ENCODE measurements at regions not wholly inside any gene's neighbourhood (a gene's known extent, or its start where the extent isn't known, plus 50 kb on each side); places are given as distances from the start of the nearest gene placed in this dataset.

DNA sequence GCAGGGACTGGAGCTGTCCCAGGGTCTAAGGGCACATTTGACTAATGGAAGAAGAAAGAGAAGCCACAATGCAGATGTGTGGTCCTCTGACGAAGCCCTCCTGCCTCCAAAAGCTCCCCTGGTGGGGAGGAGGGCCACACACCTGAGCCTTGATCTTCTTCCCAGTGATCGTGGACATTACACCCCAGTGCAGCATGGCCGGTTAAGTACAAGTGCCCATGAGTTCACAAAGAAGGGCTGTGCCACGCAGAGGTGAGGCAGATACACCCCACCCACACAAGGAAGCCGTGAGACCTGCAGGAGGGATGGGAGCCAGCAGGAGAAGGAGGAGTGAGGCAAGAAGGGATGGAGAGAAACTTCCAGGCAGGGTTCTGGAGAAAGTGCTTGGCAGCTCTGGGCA is 199.0 kb upstream of the MVB12B start:
- DNase-seq = no peak

DNA sequence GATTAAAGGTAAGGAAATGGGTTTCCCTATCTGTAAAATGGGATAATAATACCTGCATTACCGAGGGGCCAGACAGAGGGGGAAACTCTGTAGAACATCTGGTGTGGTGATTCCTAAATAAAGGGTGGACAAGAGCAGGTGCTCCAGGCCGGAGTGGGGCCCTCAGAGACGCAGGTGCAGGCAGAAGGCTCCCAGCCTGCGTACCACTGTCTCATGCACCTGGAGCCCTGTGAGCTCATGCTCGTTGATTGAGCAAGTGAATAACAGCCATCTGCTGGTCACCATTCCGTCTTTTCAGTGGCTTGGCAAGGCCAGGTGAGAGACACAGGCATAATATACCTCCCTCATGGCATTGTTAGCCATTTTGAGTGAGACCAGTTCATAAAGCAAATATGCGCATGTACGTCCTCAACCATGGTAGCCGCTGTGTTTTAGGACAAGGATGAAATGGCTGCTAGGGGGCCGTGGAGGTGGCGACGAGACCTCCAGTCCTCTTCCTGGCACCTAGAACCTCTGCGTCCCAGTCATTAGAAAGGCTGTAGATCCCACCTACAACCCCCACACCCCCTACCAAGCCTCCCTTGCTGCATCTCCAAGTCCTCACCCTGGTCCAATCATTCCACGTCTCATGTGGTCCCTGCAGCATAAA is 198.0 kb upstream of the MVB12B start:
- no peak for DNase-seq

DNA sequence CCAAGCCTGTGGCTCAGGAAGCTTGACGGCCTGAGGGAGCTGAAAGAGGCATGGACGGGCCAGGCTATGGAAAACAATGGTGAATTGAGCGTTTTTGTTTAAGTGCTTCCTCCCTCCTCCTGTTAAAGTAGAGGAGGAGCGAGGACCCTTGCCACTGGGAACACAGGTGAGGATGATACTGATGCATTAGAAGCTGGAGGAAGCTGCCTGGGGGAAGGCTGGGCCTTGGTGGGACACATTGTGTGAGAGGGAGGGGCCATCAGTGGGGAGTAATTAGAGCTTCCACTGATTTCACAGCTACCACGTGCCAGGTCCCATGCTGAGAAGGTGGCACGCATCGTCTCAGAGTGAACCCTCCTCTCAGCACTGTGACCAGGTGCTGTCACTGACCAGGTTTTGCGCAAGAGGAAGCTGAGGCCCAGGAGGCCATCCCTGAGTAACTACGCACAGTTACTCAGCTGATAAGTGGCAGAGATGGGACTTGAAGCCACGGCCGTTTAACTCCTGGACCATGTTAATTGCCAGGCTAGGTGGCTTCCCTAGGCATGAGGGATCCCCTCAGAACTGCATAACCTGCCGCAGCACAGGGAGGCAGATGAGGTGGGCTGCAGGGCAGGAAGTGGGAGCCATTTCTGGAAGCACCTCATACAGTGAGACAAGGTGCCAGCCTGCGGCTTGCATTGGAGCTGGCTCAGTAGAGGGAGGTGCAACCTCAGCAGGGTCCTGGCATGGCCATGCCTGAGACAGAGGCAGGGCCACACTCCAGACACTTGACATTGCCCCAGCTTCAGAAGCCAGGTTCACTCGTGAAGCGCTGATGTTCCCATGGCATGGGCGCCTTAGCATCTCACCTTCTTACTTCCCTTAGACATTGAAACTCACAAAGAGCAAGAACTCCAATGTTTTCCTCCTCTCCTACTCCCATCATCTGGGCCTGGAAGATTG is 195.3 kb upstream of the MVB12B start:
- DNase-seq = no peak

DNA sequence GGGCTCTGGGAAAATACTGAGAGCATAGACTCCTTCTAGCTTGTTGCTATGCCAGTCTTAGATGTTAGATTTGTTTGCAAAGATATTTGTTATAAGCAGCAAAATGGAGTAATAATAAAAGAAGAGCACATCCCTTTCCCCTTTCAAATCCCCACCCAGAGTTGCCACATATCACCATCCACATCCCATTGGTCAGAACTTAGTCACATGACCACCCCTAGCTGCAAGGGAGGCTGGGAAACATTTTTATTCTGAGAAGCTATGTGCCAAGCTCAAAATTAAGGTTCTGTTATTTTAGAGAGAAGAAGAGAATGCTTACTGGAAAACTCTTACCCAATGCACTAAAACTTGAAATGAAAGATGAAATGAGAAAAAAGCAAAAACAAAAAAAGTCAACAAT is 193.9 kb upstream of the MVB12B start:
- DNase-seq = no peak

DNA sequence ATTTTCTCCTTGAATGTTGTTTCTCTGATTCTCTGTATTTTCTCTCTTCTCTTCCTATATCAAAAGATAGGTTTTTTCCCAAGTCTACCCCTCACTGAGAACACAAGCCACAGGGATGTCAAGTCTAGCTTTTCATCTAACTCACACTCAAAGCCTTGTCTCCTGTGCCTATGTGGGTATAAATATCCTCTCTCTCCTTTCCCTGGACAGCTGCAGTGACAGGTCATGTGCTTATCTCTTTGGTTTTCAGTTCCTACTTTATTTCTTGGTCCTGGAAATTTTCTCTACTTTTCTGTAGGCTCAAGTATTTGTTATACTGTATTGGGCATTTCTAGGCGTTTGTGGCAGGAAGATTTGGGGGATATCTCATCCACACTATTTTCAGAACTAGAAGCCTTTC is 182.4 kb upstream of the MVB12B start:
- no peak for DNase-seq

DNA sequence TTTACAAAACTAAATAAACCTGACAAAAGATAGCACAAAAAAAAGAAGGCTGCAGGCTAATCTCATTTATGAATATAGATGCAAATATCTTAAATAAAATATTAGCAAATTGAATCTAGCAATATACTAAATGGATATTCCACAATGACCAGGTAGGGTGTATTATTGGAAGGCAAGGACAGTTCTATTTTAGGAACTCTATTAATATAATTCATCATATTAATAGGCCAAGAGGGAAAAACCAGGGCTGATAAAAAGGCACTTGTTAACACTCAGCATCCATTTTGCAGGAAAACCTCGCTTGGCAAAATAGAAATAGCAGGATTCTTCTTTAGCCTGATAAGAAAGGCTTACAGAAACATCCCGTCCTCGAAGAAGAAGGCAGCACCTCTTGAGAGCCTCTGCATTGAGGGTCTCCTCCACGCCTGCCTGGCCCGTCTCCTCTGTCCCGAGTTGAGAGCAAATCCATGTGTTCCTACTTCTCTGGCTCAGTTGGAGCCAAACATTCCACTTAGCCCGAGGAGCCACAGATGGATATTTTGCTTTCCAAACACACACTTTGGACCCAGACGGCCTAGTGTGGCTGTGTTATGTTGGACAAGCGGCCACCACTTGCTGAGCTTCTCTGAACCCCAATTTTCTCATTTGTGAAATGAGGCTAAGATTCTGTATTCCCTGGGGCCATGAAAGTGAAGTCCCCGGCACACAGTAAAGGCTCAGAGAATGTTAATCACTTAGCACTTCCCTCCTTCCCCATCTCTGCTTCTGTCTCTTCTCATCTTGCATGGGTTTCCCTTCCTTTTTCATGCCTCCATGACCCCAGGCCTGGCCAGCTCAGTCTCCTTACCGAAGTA is 181.8 kb upstream of the MVB12B start:
- DNase-seq = no peak

DNA sequence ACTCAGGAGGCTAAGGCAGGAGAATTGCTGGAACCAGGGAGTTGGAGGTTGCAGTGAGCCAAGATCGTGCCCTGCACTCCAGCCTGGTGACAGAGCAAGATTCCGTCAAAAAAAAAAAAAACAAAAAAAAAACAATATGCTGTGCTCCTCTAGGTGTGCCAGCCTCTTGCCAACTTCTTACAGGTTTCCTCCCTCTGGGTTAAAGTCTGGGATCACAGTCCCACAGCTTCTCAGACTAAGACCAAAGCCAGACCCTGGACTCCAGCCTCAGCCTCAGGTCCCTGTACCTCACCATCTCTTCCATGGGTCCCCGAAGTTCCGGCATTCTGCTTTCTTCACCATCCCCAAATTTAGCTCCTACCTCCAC is 180.8 kb upstream of the MVB12B start:
- no peak for DNase-seq

DNA sequence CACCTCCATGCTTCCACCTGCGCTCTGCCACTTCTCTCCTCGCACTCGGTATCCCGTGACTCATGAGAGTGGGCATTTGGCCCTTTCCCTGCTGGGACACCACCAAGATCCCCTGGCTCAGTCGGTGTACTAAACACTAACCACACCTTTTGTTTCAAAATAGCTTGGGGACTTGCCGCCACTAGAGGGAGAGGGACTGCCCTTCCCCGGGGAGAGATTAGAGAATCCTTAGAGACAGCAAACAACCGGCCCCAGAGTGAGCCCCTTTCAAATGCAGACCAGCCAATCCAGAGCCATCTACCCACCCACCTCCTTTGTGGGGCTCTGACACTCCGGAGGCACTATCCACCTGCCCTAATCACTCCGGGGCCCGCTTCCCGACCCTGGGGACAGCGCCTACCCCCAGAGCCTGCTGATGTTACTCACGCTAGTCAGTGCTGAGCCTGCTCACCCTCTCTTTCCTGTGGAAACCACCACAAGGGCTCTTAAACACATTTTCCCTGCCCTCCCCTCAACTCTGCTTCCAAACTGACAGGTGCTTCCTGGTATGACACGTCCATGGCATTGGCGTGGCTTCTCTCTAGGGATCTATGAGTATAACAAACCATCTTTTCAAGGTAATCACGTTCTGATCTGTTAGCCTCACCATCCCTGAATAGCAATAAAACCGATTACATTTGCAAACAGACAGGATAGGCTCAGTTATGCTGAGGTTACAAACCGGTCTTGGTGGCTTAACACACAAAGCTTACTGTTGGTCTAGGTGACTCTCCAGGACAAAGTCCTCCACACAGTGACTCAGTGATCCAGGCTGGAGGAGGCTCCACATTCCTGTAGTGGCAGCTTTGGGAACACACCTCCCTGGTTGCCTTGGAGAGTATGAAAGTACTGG is 180.1 kb upstream of the MVB12B start:
- no peak for DNase-seq

DNA sequence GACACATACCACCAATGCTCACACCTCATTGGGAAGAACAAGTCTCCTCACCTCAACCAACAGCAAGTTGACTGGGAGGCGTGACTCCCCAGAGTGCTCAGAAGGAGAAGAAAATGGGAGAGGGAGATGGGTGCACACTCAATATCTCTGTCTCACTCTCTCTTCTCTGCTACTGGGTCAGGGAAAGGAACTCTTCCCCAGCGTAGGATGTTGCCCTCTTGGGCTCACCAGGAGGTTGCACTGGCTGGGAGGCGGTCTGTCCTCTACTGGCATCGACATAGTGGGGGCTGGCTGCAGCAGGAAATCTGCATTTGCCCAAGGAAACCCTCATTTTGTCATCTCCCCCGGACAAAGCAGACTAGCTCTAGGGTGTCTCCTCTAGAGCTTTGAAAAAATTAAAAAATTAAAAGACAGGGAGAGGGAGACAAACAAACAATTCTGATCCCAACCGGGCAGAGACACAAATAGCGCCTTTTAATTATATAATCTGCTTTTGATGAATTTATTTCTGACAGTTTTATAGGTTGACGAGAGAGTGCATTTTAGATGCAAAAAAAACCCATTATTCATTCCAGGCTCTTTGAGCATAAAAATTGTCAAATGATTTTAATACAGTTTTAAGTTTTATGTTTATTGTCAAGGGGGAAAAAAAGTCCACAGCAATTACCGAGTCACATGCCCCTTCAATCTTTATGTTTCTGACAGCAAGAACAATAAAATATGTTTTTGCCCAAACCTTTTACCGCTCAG is 179.3 kb upstream of the MVB12B start:
- DNase-seq = no peak

DNA sequence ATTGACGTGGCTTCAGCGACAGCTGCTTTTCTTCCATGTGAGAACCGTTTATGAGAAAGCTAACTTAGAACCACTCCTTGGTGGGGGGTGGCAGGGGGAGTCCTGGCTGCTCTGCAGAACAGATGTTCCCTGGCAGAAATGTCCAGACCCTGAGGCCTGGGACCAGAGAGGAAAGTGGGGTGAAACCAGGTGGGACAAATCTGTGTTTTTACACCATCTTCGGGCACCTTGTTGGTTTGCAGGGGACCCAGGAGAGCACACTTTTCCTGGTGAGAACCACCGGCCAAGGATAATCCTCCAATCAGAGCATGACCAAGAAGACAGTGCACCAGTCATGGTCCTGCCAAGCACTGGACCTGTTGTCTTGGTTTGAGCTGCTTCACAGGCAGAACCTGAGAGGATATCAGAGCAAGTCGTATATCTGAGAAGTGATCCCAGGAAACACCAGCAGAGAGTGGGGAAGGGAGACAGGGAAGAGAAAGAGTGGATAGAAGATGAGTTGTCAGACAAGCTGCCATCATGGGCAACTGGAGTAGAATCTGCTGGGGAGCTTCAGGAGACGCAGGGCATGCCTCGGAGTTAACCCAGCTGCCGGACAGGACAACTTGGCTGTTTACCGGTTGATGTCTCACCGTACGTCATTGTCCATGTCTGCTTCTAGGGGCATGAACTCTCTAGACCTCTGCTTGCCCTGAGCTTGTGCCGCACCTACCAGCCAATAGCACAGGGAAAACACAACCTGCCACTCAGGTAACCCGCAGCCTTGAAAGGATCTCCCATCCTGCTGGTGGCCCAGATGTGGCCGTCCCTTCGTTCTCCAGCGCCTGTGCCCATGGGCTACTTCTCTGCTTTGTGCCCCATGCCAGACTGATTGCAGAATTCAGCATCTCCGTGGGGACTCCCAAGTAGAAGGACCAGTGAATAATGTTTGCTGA is 178.4 kb upstream of the MVB12B start:
- DNase-seq = no peak

DNA sequence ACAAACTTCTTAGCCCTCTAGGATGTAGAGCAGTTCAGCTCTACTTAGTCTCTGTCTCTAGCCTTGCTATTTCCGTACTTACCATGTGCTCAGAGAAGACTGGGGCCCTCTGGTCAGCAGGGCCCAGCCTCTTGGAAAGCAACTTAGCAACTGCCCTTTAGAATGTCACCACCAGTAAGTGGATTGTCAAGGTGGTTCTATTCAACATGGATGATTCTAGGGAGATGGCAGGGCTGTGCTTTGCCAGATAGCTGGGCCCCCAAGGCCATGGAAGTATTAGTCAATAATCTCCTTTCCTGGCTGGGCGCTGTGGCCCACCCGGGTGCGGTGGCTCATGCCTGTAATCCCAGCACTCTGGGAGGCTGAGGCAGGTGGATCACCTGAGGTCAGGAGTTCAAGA is 177.6 kb upstream of the MVB12B start:
- DNase-seq = no peak

DNA sequence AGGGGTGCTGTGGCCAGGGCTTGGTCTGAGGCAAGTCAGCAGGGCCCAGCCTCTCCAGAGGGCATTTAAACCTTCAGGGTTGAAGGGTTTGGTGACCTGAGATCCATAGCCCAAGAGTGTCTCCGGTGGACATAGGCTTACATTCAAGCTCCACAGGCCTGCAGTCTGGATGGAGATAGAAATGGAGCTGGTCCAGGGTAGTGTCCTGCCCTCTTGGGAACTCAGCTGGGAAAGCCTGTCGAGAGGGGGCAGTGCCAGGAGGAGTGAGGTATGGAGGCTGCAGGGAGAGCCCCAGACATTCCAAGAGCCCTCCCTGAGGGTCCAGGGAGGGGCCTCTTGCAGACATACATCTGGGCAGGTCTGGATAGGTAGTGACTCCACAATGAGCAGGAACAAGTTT is 177.0 kb upstream of the MVB12B start:
- DNase-seq = no peak

DNA sequence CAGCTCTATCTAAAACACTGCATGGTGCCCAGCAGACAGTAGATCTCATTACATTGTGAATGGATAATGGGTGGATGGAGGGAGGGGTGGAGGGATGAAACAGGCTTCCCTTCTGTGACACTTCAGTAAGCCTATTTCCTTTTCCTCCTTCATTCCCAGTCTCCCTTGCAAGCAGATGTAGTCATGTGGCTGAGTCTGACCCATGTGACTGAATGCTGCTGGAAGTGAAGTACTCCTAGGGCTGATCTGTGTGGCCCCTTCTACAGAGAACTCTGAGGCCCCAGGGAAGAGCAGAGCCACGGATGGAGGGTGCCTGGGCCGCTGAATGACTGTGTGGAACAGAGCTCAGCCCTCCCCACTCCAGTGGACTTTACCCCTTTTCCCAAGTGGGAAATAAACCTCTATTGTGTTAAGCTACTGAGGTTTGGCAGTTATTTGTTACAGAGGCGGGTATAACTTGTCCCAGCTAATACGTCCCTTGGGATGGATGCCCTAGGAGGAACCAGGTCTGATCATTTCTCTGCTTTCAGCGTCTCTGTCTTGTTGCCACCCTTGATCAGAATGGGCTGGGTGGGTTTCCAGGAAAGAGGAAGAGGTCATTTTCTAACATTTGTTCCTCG is 176.1 kb upstream of the MVB12B start:
- DNase-seq = no peak

DNA sequence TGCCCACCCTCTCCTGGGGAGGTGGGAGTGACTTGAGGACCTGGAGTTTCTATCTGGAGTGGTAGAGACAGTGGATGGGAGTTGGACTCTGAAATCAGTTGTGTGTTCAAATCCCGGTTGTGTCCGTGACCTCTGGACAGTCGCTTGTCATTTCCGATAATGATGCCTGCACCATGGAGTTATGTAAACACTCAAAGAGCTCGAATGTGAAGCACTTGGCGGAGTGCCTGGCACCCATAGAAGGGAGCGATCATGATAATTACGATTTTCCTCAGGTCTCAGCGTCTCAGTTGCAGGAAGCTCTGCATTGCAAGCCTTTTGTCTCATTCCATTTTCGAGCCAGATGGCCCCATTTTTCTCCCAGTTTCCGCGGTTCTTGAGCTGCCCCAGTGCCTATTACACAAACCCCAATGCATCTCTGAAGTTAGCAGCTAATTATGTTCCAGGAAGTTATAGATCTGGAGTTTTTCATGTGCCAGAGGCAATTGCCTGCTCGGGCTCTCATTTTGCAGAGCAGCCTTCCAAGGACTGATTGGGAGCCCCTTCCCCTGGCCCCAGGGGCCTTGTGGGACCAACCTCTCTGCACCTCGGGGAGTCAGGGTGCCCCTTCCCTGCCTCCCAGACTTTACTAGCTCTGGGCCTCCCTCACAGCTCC is 175.5 kb upstream of the MVB12B start:
- no peak for DNase-seq

DNA sequence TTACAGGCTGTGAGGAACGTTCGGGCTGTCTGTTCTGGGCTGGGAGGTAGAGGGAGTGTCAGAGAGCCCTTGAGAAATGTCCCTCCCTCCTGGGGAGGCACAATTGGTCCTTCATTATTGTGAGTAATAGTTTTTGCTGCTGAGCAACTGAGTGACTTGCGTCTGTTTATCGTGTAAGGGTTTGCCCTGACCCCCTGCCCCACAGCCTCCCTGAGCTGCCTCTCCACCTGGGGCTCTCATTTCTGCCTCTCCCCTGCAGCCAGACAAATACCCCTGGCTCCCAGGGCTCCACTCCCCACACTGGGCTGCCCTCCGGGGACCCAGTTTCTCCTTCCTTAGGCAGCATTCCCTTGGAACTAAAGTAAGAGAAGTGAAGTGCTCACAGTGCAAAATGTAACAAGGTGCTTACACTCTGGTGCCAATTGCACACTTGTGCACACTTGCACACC is 174.9 kb upstream of the MVB12B start:
- DNase-seq = no peak

DNA sequence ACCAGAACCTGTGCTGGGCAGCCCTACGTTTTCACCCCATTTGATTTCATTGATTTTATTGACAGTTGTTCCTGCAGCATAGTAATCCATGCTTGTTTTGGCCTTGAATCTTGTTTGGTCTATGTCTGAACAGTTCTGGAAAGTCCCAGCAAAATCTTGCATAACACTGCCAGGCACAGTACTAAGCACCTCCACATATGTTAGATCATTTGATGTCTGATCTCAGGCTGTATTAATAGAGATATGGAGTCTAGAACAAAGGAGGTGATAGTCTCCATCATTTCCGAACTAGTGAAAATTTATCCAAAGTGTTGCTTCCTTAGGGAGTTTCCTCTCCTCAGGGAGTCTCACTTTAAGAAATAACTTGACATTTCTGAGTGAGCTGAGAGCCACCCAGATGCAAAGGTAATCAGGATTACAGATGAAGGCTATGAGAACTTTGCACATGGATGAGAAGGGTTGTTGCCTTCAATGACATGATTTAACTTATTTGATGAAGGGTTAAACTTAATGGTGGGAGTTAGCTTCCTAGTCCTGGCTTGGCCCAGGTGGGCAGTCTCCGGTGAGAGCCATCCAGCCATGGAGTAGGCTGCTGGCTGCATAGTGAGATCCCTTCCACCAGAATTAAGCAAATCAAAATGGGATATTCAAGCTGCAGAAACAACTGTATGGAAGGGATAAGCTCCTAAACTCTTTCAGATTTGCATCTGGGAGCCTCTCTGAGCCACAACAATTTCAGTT is 173.8 kb upstream of the MVB12B start:
- no peak for DNase-seq

DNA sequence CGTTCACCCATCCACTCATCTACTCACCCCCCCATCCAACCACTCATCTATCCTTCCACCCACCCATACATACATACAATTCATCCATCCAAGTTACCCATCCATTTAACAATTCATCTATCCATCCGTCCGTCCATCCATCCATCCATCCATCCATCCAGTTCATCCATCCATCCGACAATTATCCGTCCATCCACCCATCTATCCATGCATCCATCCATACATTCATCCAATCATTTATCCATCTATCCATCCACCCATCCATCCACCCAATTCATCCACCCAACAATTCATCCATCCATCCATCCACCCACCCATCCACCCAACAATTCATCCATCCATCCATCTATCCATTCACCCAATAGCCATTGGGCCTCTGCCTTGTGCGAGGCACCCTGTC is 173.2 kb upstream of the MVB12B start:
- DNase-seq = no peak

DNA sequence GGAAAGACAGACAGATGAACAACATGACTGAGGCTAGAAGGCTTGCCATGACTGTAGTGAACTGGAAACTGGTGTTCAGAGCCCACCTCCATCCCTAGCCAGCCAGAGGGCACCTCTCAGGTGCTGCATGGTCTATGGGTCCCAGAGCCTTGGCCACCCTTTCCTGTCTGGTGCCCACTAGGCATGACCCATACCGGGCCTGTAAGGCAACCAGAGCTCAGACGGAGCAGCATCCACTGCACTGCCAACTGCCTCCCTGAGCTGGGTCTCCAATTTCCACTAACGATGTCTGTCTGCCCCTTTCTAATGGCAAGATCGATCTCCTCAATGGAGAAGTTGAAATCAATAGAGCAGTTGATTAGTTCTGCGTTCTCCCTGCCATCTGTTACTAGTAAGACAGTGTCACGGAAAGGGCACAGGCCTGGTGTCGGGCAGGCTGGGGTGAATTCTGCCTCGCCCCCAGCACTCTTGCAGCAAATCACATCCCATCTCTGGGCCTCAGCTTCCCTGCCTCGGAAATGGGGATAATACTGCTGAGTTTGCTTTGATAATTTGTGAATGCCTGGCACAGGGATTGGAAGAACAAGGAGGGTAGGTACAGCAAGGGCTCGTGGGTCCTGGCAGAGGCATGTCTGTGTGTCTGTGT is 172.3 kb upstream of the MVB12B start:
- DNase-seq = no peak

All from kidney glomerular epithelial cell (primary cell).